Testis (tissue), 2 donors: ENCODE measurements at regions not wholly inside any gene's neighbourhood (a gene's known extent, or its start where the extent isn't known, plus 50 kb on each side); places are given as distances from the start of the nearest gene placed in this dataset.
"Not testable (repeated sequence)": the region's sequence is repeated elsewhere in the genome, so short reads cannot be mapped to it uniquely, and the experiment has no call there.

Experiments
- DNase-seq: peaks from one replicate; pipeline ENCODE4 v3.0.0-alpha.2; 2019
- H3K27ac ChIP-seq, 2 donors: fragments of 200-600 bp; sonication (generic); one replicate each; pipeline ENCODE4 v1.5.1; 2019
- H3K27me3 ChIP-seq: fragments of 200-600 bp; sonication (generic); one replicate; pipeline ENCODE4 v1.5.1; 2019
- H3K36me3 ChIP-seq: fragments of 200-600 bp; sonication (generic); one replicate; pipeline ENCODE4 v1.5.1; 2017; ENCODE audit warnings: low read depth; ENCODE audit errors: missing control alignments
- H3K4me1 ChIP-seq: fragments of 200-600 bp; sonication (generic); one replicate; pipeline ENCODE4 v1.5.1; 2019
- H3K4me3 ChIP-seq, 2 donors: fragments of 200-600 bp; sonication (generic); one replicate each; pipeline ENCODE4 v1.5.1; 2017 to 2019
- H3K9me3 ChIP-seq: fragments of 200-600 bp; sonication (generic); one replicate; pipeline ENCODE4 v1.5.1; 2017
- POLR2A ChIP-seq: fragments of 450-650 bp; IDR thresholded peaks from one replicate; pipeline ENCODE4 v1.6.1; 2017; ENCODE audit warnings: antibody characterized with exemption, mild to moderate bottlenecking, moderate library complexity
- WGBS, 2 donors: methylation state at CpG; one replicate each; pipeline ENCODE4 v1.1.5; 2018; 5-methylcytosine and 5-hydroxymethylcytosine counted together
- intact Hi-C: fragments of 100-400 bp; cut with DNase I; formaldehyde crosslinking; loops from one replicate; pipeline ENCODE4 v1.15.1; 2023; ENCODE audit warnings: low total_unique reads
- TF ChIP-seq, protein P1 (sequence below), 3 experiments: fragments of 450-650 bp in 2 of 3; fragments of 200-600 bp in 1 of 3; sonication (generic) in 1 of 3; IDR thresholded peaks; one replicate each; pipeline ENCODE4 v1.5.1; 2016 to 2019; ENCODE audit warnings: antibody characterized with exemption in 3 of 3, mild to moderate bottlenecking in 2 of 3, moderate library complexity in 1 of 3

DNA sequence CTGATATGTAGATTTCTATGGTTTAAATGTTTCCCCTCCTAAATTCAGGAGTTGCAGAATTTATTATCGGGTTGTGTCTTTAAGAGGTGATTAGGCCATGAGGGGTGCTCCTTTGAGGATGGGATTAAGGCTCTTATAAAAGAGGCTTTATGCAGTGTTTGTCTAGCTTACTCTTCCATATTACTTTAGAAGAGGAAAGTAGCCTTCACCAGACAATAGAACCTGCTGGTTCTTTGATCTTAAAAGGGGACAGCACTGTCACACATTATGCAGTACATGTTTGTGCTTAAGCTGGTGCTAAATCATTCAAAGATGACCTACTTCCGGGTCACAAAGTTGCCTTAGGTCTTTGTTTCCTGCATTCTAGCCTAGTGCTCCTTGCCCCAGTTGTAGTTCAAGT is 81.0 kb downstream of the CPXCR1 start:
- H3K4me1 ChIP-seq = no peaks in the 10 kb centered on the region
- DNase-seq = no peak
- no peak for TF ChIP-seq POLR2A
- TF ChIP-seq, protein P1, sequence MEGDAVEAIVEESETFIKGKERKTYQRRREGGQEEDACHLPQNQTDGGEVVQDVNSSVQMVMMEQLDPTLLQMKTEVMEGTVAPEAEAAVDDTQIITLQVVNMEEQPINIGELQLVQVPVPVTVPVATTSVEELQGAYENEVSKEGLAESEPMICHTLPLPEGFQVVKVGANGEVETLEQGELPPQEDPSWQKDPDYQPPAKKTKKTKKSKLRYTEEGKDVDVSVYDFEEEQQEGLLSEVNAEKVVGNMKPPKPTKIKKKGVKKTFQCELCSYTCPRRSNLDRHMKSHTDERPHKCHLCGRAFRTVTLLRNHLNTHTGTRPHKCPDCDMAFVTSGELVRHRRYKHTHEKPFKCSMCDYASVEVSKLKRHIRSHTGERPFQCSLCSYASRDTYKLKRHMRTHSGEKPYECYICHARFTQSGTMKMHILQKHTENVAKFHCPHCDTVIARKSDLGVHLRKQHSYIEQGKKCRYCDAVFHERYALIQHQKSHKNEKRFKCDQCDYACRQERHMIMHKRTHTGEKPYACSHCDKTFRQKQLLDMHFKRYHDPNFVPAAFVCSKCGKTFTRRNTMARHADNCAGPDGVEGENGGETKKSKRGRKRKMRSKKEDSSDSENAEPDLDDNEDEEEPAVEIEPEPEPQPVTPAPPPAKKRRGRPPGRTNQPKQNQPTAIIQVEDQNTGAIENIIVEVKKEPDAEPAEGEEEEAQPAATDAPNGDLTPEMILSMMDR (IDR thresholded peaks at IDR 0.05) = no peak
- intact Hi-C loops = no loop called here
- 51 to 77% methylated on average over 2 of the region's 2 CpGs for WGBS, 2 donors
- H3K4me3 ChIP-seq = no peak overlapping the region
- no peaks in the 10 kb centered on the region for H3K9me3 ChIP-seq
- H3K36me3 ChIP-seq = no peaks in the 10 kb centered on the region
- H3K27me3 ChIP-seq = no peaks in the 10 kb centered on the region
- H3K27ac ChIP-seq = no peak overlapping the region

DNA sequence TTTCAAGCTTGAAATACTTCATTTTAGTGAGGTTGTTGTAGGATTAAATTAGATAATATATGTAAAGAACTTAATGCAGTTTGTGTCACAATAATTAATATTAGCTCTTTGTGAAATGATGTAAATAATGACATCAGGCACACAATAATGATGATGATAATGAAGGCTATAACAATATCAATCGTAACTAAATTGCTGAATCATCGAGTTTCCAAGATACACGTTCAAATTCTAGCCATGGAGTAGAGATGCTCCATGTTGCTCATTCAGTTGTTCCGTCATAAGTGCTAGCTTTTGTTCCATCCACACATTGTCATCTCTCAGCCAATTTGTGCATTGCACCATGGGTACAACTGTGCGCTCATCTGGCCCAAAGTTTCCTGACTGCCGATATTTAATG is 83.1 kb downstream of the CPXCR1 start:
- Histone ChIP-seq H3K9me3 (no peaks in the 10 kb centered on the region), H3K27me3 (no peaks in the 10 kb centered on the region), H3K4me1 (no peaks in the 10 kb centered on the region), H3K36me3 (no peaks in the 10 kb centered on the region), H3K27ac (no peak overlapping the region), H3K4me3 (no peak overlapping the region)
- no peak for DNase-seq
- intact Hi-C loops = no loop called here
- TF ChIP-seq, protein P1 (IDR thresholded peaks at IDR 0.05) = no peak
- no peak for TF ChIP-seq POLR2A
- WGBS, 2 donors = 86 to 91% methylated on average over 6 of the region's 6 CpGs

DNA sequence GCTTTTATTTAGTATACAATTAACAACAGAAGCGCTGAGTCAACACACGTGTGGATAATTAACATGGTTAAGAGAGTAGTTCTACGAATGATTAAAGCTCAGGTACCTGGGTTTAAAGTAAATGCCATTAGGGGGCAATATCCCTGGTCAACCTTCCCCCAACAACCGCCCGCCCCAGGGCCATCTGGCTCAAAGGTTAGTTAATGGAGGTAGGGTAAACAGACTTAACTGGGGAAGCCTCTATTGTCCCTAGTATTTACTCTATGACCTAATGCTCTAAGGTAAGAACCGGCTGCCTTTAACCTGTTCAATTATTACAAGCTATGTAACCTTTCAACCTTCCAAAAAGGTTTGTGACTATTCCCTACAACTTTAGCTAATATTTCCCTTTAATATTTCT is 90.7 kb downstream of the CPXCR1 start:
- not testable (repeated sequence) for H3K4me3 ChIP-seq, H3K27ac ChIP-seq
- 84 to 95% methylated on average over 2 to 6 of the region's 6 CpGs for WGBS, 2 donors

DNA sequence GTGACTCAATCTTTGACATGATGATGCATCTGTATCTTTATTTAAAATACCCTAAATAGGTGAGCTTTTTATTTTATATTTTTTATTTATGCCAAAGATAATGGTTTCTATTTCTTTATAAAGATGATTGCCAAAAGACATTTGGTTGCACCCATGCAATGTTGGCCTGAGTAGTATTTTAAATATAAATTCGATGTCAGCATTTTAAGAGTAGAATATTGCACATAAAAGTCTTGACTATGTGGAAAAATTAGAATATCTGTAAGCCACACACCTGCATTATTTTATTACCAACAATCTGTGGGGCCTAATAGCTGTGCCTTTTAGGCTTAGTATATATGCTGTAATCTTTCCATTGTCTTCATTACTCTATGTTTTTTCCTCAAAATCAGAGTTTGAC is 91.4 kb downstream of the CPXCR1 start:
- H3K27ac ChIP-seq = no peak overlapping the region
- no peaks in the 10 kb centered on the region for H3K36me3 ChIP-seq
- intact Hi-C loops = no loop called here
- no peaks in the 10 kb centered on the region for H3K9me3 ChIP-seq
- H3K27me3 ChIP-seq = no peaks in the 10 kb centered on the region
- H3K4me3 ChIP-seq = no peak overlapping the region
- no peaks in the 10 kb centered on the region for H3K4me1 ChIP-seq
- no peak for DNase-seq
- TF ChIP-seq, protein P1 (IDR thresholded peaks at IDR 0.05) = no peak
- TF ChIP-seq POLR2A = no peak
- WGBS, 2 donors = 79 to 94% methylated on average over 1 of the region's 1 CpG

More for the DNA sequence above, 90.7 kb downstream of the CPXCR1 start:
- intact Hi-C loops, DNase-seq, H3K4me1 ChIP-seq, H3K27me3 ChIP-seq, H3K9me3 ChIP-seq, H3K36me3 ChIP-seq: not testable (repeated sequence)

DNA sequence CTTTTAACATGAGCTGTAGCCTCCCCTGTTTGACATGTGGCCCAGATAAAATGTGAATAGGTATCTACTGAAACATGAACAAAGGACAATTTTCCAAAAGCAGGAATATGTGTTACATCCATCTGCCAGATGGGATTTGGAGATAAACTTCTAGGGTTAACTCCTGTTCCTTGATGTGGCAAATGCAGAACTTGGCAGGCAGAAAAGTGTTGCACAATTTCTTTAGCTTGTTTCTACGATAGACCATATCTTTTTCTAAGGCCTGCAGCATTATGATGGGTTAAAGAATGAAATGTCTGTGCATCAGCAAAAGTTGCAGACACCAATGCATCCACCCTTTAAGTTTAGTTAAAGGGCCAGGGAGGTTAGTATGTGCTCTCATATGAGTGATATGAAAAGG is 96.8 kb downstream of the CPXCR1 start:
- 27% methylated on average over 1 of the region's 1 CpG; no CpG with 5 or more reads in 1 of the 2 donors for WGBS, 2 donors
- H3K27me3 ChIP-seq, H3K9me3 ChIP-seq, H3K4me3 ChIP-seq, H3K36me3 ChIP-seq, H3K4me1 ChIP-seq, H3K27ac ChIP-seq, intact Hi-C loops, DNase-seq: not testable (repeated sequence)

DNA sequence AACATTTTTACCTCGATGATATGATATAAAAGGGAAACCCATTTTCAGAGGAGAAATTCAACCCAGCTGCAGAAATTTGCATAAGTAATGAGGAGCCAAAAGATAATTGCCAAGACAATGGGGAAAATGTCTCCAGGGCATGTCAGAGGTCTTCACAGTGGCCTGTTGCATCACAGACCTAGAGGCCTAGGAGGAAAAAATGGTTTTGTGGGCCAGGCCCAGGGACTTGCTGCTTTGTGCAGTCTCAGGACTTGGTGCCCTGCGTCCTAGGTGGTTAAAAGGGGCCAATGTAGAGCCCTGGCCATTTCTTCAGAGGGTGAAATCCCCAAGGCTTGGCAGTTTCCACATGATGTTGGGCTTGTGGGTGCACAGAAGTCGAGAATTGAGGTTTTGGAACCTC is 106.9 kb downstream of the CPXCR1 start:
- no peak overlapping the region for H3K27ac ChIP-seq
- H3K27me3 ChIP-seq = no peaks in the 10 kb centered on the region
- TF ChIP-seq, protein P1 (IDR thresholded peaks at IDR 0.05) = no peak
- TF ChIP-seq POLR2A = no peak
- no peaks in the 10 kb centered on the region for H3K36me3 ChIP-seq
- no peak overlapping the region for H3K4me3 ChIP-seq
- WGBS, 2 donors = 80 to 81% methylated on average over 1 to 3 of the region's 3 CpGs
- DNase-seq = no peak
- intact Hi-C loops = no loop called here
- no peaks in the 10 kb centered on the region for H3K9me3 ChIP-seq
- no peaks in the 10 kb centered on the region for H3K4me1 ChIP-seq
